IMR-90 (cell line): ENCODE measurements at regions not wholly inside any gene's neighbourhood (a gene's known extent, or its start where the extent isn't known, plus 50 kb on each side); places are given as distances from the start of the nearest gene placed in this dataset.

Experiments
- ATAC-seq: fragments of 200-7000 bp; cut with Tn5 transposase; 2 replicates; pipeline ENCODE4 v1.9.1; 2020; ENCODE audit warnings: low read depth, mild to moderate bottlenecking, moderate library complexity
- BruUV-seq: library from RNA; stranded (reverse); fragments of 400-500 nt; replicated peaks from 2 replicates; lab custom pipeline; 2021; lab: Mats Ljungman, UMichigan
- CTCF ChIA-PET: fragments of 300-600 bp; formaldehyde crosslinking; extraction: SDS; loops from one replicate; lab custom pipeline; 2021; ENCODE audit warnings: antibody characterized with exemption; lab: Yijun Ruan, JAX
- POLR2A ChIA-PET: fragments of 300-600 bp; sonication (Branson Sonifier 250); formaldehyde crosslinking; loops from one replicate; lab custom pipeline; 2022; ENCODE audit warnings: antibody characterized with exemption; ENCODE audit not compliant: unreplicated experiment; lab: Charles Lee
- DNase-seq: peaks from one replicate; pipeline ENCODE4 v3.0.0; 2013
- H2AFZ ChIP-seq: replicated peaks from 2 replicates; pipeline ENCODE3; 2013; ENCODE audit warnings: low read length, mild to moderate bottlenecking; ENCODE audit not compliant: poor library complexity
- H2AK5ac ChIP-seq: 2 replicates; pipeline ENCODE4 v1.6.1; 2013; ENCODE audit warnings: low read depth, low read length, inconsistent platforms
- H2AK9ac ChIP-seq: replicated peaks from 2 replicates; pipeline ENCODE3; 2013; ENCODE audit warnings: mild to moderate bottlenecking, low read depth, low read length, moderate library complexity; ENCODE audit not compliant: poor library complexity
- H2BK120ac ChIP-seq: 2 replicates; pipeline ENCODE4 v1.6.1; 2013; ENCODE audit warnings: low read depth, low read length, inconsistent platforms
- H2BK15ac ChIP-seq: 3 replicates; pipeline ENCODE4 v1.6.1; 2013; ENCODE audit warnings: low read depth, low read length, inconsistent platforms
- H2BK20ac ChIP-seq: 2 replicates; pipeline ENCODE4 v1.6.1; 2013; ENCODE audit warnings: low read depth, mild to moderate bottlenecking, inconsistent platforms, low read length, moderate library complexity
- H2BK5ac ChIP-seq: 2 replicates; pipeline ENCODE4 v1.6.1; 2013; ENCODE audit warnings: mild to moderate bottlenecking, low read depth, low read length, inconsistent platforms; ENCODE audit not compliant: poor library complexity, severe bottlenecking
- H3K14ac ChIP-seq: replicated peaks from 2 replicates; pipeline ENCODE4 v1.6.1; 2013; ENCODE audit warnings: low read depth, low read length, inconsistent platforms
- H3K18ac ChIP-seq: 2 replicates; pipeline ENCODE4 v1.6.1; 2013; ENCODE audit warnings: low read depth, low read length, control low read depth
- H3K23ac ChIP-seq: 2 replicates; pipeline ENCODE4 v1.6.1; 2013; ENCODE audit warnings: low read depth, low read length, inconsistent platforms
- H3K27ac ChIP-seq: 2 replicates; pipeline ENCODE4 v1.5.1; 2013; ENCODE audit warnings: mild to moderate bottlenecking, control low read depth, low read length; ENCODE audit not compliant: insufficient read depth
- H3K27me3 ChIP-seq: 2 replicates; pipeline ENCODE4 v1.6.1; 2013; ENCODE audit warnings: low read length; ENCODE audit not compliant: control insufficient read depth, insufficient read depth
- H3K36me3 ChIP-seq: 2 replicates; pipeline ENCODE4 v1.6.1; 2013; ENCODE audit warnings: low read length, mixed read lengths; ENCODE audit not compliant: control insufficient read depth, insufficient read depth
- H3K4ac ChIP-seq: 2 replicates; pipeline ENCODE4 v1.6.1; 2013; ENCODE audit warnings: low read depth, low read length, inconsistent platforms
- H3K4me1 ChIP-seq: 2 replicates; pipeline ENCODE4 v1.6.1; 2013; ENCODE audit warnings: low read length, mixed read lengths; ENCODE audit not compliant: control insufficient read depth, insufficient read depth
- H3K4me2 ChIP-seq: 2 replicates; pipeline ENCODE4 v1.6.1; 2013; ENCODE audit warnings: low read depth, mild to moderate bottlenecking, control low read depth, low read length, moderate library complexity
- H3K4me3 ChIP-seq: 2 replicates; pipeline ENCODE4 v1.5.1; 2013; ENCODE audit warnings: low read depth, mild to moderate bottlenecking, control low read depth, low read length, moderate library complexity; ENCODE audit not compliant: insufficient read depth
- H3K56ac ChIP-seq: 2 replicates; pipeline ENCODE4 v1.6.1; 2013; ENCODE audit warnings: low read length, inconsistent platforms; ENCODE audit not compliant: insufficient read depth; ENCODE audit errors: extremely low read depth
- H3K79me1 ChIP-seq, 2 experiments: 2 replicates each; pipeline ENCODE4 v1.6.1; 2013; ENCODE audit warnings: low read length in 2 of 2, inconsistent platforms in 1 of 2, low read depth in 1 of 2
- H3K9ac ChIP-seq: 2 replicates; pipeline ENCODE4 v1.6.1; 2013; ENCODE audit warnings: low read depth, low read length, control low read depth
- H3K9me1 ChIP-seq: 2 replicates; pipeline ENCODE4 v1.6.1; 2013; ENCODE audit warnings: low read length, inconsistent platforms; ENCODE audit not compliant: insufficient read depth
- H3K9me3 ChIP-seq: 2 replicates; pipeline ENCODE4 v1.6.1; 2013; ENCODE audit warnings: low read length; ENCODE audit not compliant: control insufficient read depth, insufficient read depth
- H4K20me1 ChIP-seq: 2 replicates; pipeline ENCODE4 v1.6.1; 2013; ENCODE audit warnings: low read length, inconsistent platforms; ENCODE audit not compliant: insufficient read depth
- H4K5ac ChIP-seq: 2 replicates; pipeline ENCODE4 v1.6.1; 2013; ENCODE audit warnings: mild to moderate bottlenecking, low read depth, low read length, control low read depth
- H4K8ac ChIP-seq, 2 experiments: 2 replicates each; pipeline ENCODE4 v1.6.1; 2013; ENCODE audit warnings: low read depth in 2 of 2, low read length in 2 of 2, control low read depth in 1 of 2, inconsistent platforms in 1 of 2
- H4K91ac ChIP-seq: 2 replicates; pipeline ENCODE4 v1.6.1; 2013; ENCODE audit warnings: low read depth, low read length, inconsistent platforms; ENCODE audit not compliant: insufficient read depth
- BHLHE40 ChIP-seq: fragments of 150-350 bp; IDR thresholded peaks from 2 replicates; pipeline ENCODE4 v1.6.1; 2016; ENCODE audit warnings: mild to moderate bottlenecking, low read depth, low read length
- CEBPB ChIP-seq: IDR thresholded peaks from 2 replicates; pipeline ENCODE4 v1.6.1; 2012; ENCODE audit warnings: low read depth, low read length, improper control_type of control experiment
- CHD1 ChIP-seq: IDR thresholded peaks from 2 replicates; pipeline ENCODE4 v1.6.1; 2012; ENCODE audit warnings: low read depth, low read length, improper control_type of control experiment
- FOS ChIP-seq: fragments of 150-350 bp; IDR thresholded peaks from 2 replicates; pipeline ENCODE4 v1.6.1; 2016; ENCODE audit warnings: low read depth, low read length
- MAFK ChIP-seq: IDR thresholded peaks from 2 replicates; pipeline ENCODE4 v1.6.1; 2012; ENCODE audit warnings: low read depth, low read length, improper control_type of control experiment
- MAZ ChIP-seq: IDR thresholded peaks from 2 replicates; pipeline ENCODE4 v1.6.1; 2012; ENCODE audit warnings: low read depth, mild to moderate bottlenecking, low read length, improper control_type of control experiment, moderate library complexity, borderline replicate concordance
- MXI1 ChIP-seq: IDR thresholded peaks from 2 replicates; pipeline ENCODE4 v1.6.1; 2012; ENCODE audit warnings: low read depth, mild to moderate bottlenecking, low read length, moderate library complexity, borderline replicate concordance
- NFE2L2 ChIP-seq: fragments of 150-350 bp; IDR thresholded peaks from 2 replicates; pipeline ENCODE4 v1.6.1; 2016; ENCODE audit warnings: low read depth, mild to moderate bottlenecking, low read length
- POLR2A ChIP-seq: IDR thresholded peaks from 2 replicates; pipeline ENCODE4 v1.6.1; 2012; ENCODE audit warnings: mild to moderate bottlenecking, low read depth, low read length
- RAD21 ChIP-seq: IDR thresholded peaks from 2 replicates; pipeline ENCODE4 v1.6.1; 2012; ENCODE audit warnings: low read length, improper control_type of control experiment
- RCOR1 ChIP-seq: IDR thresholded peaks from 2 replicates; pipeline ENCODE4 v1.6.1; 2012; ENCODE audit warnings: mild to moderate bottlenecking, low read length, improper control_type of control experiment; ENCODE audit not compliant: insufficient replicate concordance
- RFX5 ChIP-seq: IDR thresholded peaks from 2 replicates; pipeline ENCODE4 v1.8.0; 2012; ENCODE audit warnings: low read depth, mild to moderate bottlenecking, low read length, moderate library complexity
- SMC3 ChIP-seq: fragments of 150-350 bp; IDR thresholded peaks from 2 replicates; pipeline ENCODE4 v1.6.1; 2016; ENCODE audit warnings: low read depth, mild to moderate bottlenecking, antibody characterized with exemption, low read length, moderate library complexity
- WGBS, 2 experiments: methylation state at CpG; one replicate each; pipeline versions ENCODE4 v1.1.5 to v1.1.7; 2013; ENCODE audit warnings: missing lambda C conversion rate in 2 of 2; ENCODE audit not compliant: insufficient read length in 1 of 2; ENCODE audit errors: extremely low coverage in 2 of 2; 5-methylcytosine and 5-hydroxymethylcytosine counted together
- dilution Hi-C: fragments of 300-500 bp; cut with HindIII; formaldehyde crosslinking; loops from one replicate; pipeline ENCODE4 v1.14.3; 2018; ENCODE audit warnings: low sequenced_read_pairs; ENCODE audit not compliant: unreplicated experiment
- in situ Hi-C: fragments of 300-500 bp; cut with MboI; formaldehyde crosslinking; loops from 3 replicates; pipeline ENCODE4 v1.14.3; 2019; ENCODE audit warnings: low sequenced_read_pairs, inconsistent platforms, mixed read lengths
- intact Hi-C: fragments of 100-400 bp; cut with micrococcal nuclease; formaldehyde crosslinking; loops from 2 replicates; pipeline ENCODE4 v1.10.0; 2022
- TF ChIP-seq, protein P1 (sequence below): fragments of 150-350 bp; IDR thresholded peaks from 2 replicates; pipeline ENCODE4 v1.6.1; 2016; ENCODE audit warnings: low read depth, mild to moderate bottlenecking, low read length, moderate library complexity, borderline replicate concordance
- TF ChIP-seq, protein P2 (sequence below): fragments of 150-350 bp; IDR thresholded peaks from 2 replicates; pipeline ENCODE4 v1.6.1; 2017; ENCODE audit warnings: mild to moderate bottlenecking, antibody characterized with exemption, low read length, low read depth

DNA sequence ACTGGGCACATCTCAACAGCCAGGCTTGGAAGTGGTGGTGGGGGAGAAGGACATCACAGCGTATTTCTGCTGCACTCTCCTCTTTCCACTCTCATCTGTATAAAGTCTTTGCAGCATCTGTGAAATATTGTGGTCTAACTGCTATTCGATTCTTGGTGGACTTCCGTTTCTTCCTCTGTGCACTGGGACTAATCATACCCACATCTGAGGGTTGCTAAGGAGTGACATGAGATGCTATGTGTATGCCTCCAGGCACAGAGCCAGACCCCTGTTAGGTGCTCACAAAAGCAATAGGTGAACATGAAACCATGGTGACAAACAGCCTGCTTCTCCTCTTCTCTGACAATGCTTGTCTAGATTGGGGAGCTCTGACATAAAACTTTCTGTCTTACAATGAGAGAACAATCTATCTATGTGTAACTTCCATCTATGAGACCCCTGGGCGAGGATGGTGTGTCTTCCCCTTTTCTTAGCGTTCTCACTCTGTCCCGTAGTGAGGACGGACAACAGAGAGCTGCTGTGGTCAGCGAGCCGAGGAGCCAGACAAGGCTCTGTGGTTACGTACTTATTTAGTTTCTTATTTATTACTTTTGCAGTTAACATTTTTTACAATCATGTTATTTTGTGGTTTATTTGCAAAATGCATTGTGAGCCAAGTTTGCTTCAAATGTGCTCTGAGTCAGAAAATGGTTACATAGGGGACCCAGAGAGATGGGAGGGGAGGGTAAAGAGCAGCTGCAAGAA is 196.7 kb upstream of the TPRG1 start (continued):
- TF ChIP-seq CHD1 (no peak), CEBPB (no peak)

DNA sequence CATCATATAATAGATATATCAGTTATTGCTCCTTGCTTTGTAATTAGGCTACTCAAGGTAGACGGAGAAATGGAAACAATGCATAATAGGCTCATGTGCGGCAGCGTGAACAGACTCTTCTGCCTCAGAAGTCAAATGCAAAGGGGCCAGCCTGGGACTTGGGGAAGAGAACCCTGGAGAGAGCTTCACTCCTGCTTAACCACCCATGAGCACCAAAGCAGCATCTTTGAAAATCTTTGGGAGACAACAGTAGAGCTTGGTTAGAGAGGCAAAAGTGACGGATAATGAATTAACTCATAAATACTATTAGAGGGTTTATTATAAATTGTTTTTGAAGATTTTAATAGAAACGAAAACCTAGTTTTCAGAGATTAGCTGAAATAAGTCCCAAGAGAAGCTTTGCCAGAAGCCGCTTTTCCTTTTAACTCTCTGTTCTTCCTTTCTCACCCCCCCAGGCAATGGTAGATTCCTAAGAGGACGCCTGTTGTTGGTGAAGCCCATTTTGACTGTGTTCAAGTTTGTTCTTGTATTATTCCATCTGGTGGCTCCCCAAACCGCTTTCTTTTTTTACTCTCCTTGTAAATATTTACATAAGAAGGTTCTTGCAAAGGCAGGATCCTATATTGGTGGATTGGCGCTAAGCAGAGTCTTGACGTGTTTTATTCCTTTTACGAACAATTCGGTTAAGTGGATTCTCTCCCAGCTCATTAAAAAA is 196.0 kb upstream of the TPRG1 start:
- no peaks in the 10 kb centered on the region for H3K79me1 ChIP-seq
- POLR2A ChIA-PET = no interaction called here
- no peaks in the 10 kb centered on the region for H3K9me3 ChIP-seq
- no peak overlapping the region for H3K27ac ChIP-seq
- ATAC-seq (no peak), DNase-seq (peak; percentile 9)
- no peak overlapping the region for H2AFZ ChIP-seq
- no peak overlapping the region for H2AK5ac ChIP-seq
- no peak overlapping the region for H3K4me3 ChIP-seq
- no peak overlapping the region for H3K4me2 ChIP-seq
- dilution Hi-C loops = no loop called here
- H2BK5ac ChIP-seq = no peak overlapping the region
- H2BK20ac ChIP-seq = no peak overlapping the region
- no peak overlapping the region for H2AK9ac ChIP-seq
- no peak overlapping the region for H2BK120ac ChIP-seq
- no peak overlapping the region for H3K56ac ChIP-seq
- peaks cover 11% of the 10 kb centered on the region for H3K27me3 ChIP-seq
- H3K36me3 ChIP-seq = no peaks in the 10 kb centered on the region
- no peak overlapping the region for H3K23ac ChIP-seq
- no peak overlapping the region for H4K5ac ChIP-seq
- no TSS peak for BruUV-seq
- no peak overlapping the region for H3K14ac ChIP-seq
- intact Hi-C loops = loop anchor here (5.0 kb wide), 2 partner anchors 67 to 172 kb away; no protein-coding TSS in a partner anchor
- no peak overlapping the region for H2BK15ac ChIP-seq
- H4K8ac ChIP-seq = no peak overlapping the region
- no peak overlapping the region for H4K91ac ChIP-seq
- no peaks in the 10 kb centered on the region for H3K9me1 ChIP-seq
- in situ Hi-C loops = no loop called here
- CTCF ChIA-PET = no interaction called here
- no CpG with 5 or more reads among the region's 12 CpGs for WGBS, 2 experiments
- 0 out of 2 replicates have a peak, but pooled peaks cover 6% of the 10 kb centered on the region for H4K20me1 ChIP-seq
- H3K4me1 ChIP-seq = peaks cover 14% of the 10 kb centered on the region
- no peak overlapping the region for H3K9ac ChIP-seq
- no peak overlapping the region for H3K4ac ChIP-seq
- H3K18ac ChIP-seq = no peak overlapping the region
- TF ChIP-seq CHD1 (no peak), MXI1 (no peak), MAZ (no peak), RFX5 (no peak), POLR2A (no peak), FOS (no peak), SMC3 (no peak), CEBPB (no peak), RAD21 (no peak), MAFK (no peak), BHLHE40 (no peak), NFE2L2 (no peak), RCOR1 (no peak)
- TF ChIP-seq, protein P1, sequence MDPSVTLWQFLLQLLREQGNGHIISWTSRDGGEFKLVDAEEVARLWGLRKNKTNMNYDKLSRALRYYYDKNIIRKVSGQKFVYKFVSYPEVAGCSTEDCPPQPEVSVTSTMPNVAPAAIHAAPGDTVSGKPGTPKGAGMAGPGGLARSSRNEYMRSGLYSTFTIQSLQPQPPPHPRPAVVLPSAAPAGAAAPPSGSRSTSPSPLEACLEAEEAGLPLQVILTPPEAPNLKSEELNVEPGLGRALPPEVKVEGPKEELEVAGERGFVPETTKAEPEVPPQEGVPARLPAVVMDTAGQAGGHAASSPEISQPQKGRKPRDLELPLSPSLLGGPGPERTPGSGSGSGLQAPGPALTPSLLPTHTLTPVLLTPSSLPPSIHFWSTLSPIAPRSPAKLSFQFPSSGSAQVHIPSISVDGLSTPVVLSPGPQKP = no peak
- TF ChIP-seq, protein P2, sequence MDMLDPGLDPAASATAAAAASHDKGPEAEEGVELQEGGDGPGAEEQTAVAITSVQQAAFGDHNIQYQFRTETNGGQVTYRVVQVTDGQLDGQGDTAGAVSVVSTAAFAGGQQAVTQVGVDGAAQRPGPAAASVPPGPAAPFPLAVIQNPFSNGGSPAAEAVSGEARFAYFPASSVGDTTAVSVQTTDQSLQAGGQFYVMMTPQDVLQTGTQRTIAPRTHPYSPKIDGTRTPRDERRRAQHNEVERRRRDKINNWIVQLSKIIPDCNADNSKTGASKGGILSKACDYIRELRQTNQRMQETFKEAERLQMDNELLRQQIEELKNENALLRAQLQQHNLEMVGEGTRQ = no peak
